B cell (primary cell): ENCODE measurements at regions not wholly inside any gene's neighbourhood (a gene's known extent, or its start where the extent isn't known, plus 50 kb on each side); places are given as distances from the start of the nearest gene placed in this dataset.
"Not testable (repeated sequence)": the region's sequence is repeated elsewhere in the genome, so short reads cannot be mapped to it uniquely, and the experiment has no call there.

ENCODE experiments used
- ATAC-seq: fragments of 200-7000 bp; cut with Tn5 transposase; one replicate; pipeline ENCODE4 v1.10.0; 2021; ENCODE audit warnings: low read depth, mild to moderate bottlenecking, moderate number of reproducible peaks, moderate library complexity
- CTCF ChIA-PET: fragments of 350-600 bp; sonication (Branson Sonifier 250); formaldehyde crosslinking; loops from one replicate; lab custom pipeline; 2021; ENCODE audit warnings: antibody characterized with exemption, inconsistent platforms; lab: Charles Lee
- POLR2A ChIA-PET: fragments of 350-600 bp; sonication (Branson Sonifier 250); formaldehyde crosslinking; loops from one replicate; lab custom pipeline; 2021; ENCODE audit warnings: antibody characterized with exemption; lab: Charles Lee
- DNase-seq: peaks from one replicate; pipeline ENCODE4 v3.0.0; 2013
- H2AFZ ChIP-seq: 2 replicates; pipeline ENCODE4 v1.6.1; 2012; ENCODE audit warnings: mild to moderate bottlenecking, low read depth, low read length; ENCODE audit not compliant: insufficient read depth, poor library complexity, severe bottlenecking
- H3K27ac ChIP-seq, 2 donors: 1 replicate in 1 of 2; 2 replicates in 1 of 2; pipeline ENCODE4 v1.5.1; 2012 to 2013; ENCODE audit warnings: low read length in 2 of 2, mild to moderate bottlenecking in 2 of 2, moderate library complexity in 1 of 2
- H3K27me3 ChIP-seq, 4 experiments: fragments of 200-600 bp in 1 of 4; sonication (generic) in 1 of 4; replicated peaks in 1 of 4; 1 replicate in 2 of 4; 2 replicates in 2 of 4; pipeline versions ENCODE4 v1.6.1 to v1.7.0; 2013 to 2016; ENCODE audit warnings: low read length in 3 of 4, mild to moderate bottlenecking in 2 of 4, mixed read lengths in 1 of 4, moderate library complexity in 1 of 4; ENCODE audit not compliant: insufficient read depth in 4 of 4, control insufficient read depth in 3 of 4; ENCODE audit errors: control extremely low read depth in 1 of 4
- H3K36me3 ChIP-seq, 2 experiments: replicated peaks in 1 of 2; 1 replicate in 1 of 2; 2 replicates in 1 of 2; pipeline versions ENCODE4 v1.6.1 to v1.7.1; 2013; ENCODE audit warnings: low read length in 1 of 2; ENCODE audit not compliant: insufficient read depth in 2 of 2, control insufficient read depth in 1 of 2; ENCODE audit errors: control extremely low read depth in 1 of 2, extremely low read depth in 1 of 2
- H3K4me1 ChIP-seq, 2 donors: fragments of 200-600 bp in 1 of 2; sonication (generic) in 1 of 2; 1 replicate in 1 of 2; 2 replicates in 1 of 2; pipeline versions ENCODE4 v1.5.1 to v1.6.1; 2013 to 2017; ENCODE audit warnings: low read length in 2 of 2; ENCODE audit not compliant: control insufficient read depth in 2 of 2, insufficient read depth in 2 of 2
- H3K4me2 ChIP-seq: replicated peaks from 2 replicates; pipeline ENCODE3; 2012; ENCODE audit warnings: mild to moderate bottlenecking, low read depth, low read length; ENCODE audit not compliant: poor library complexity, severe bottlenecking
- H3K4me3 ChIP-seq, 5 experiments: fragments of 200-600 bp in 1 of 5; sonication (generic) in 1 of 5; 1 replicate in 3 of 5; 2 replicates in 2 of 5; pipeline versions ENCODE4 v1.5.1 to v1.7.0; 2011 to 2016; ENCODE audit warnings: low read length in 4 of 5, mild to moderate bottlenecking in 4 of 5, low read depth in 2 of 5, control low read depth in 1 of 5, moderate library complexity in 1 of 5; ENCODE audit not compliant: insufficient read depth in 1 of 5; ENCODE audit errors: control extremely low read depth in 1 of 5, extremely low read depth in 1 of 5
- H3K79me2 ChIP-seq: fragments of 200-600 bp; sonication (generic); one replicate; pipeline ENCODE4 v1.6.0; 2016; ENCODE audit warnings: low read length; ENCODE audit not compliant: control insufficient read depth, insufficient read depth
- H3K9ac ChIP-seq: fragments of 200-600 bp; sonication (generic); 2 replicates; pipeline ENCODE4 v1.6.1; 2017; ENCODE audit warnings: mild to moderate bottlenecking, low read length, moderate library complexity
- H3K9me3 ChIP-seq, 3 donors: one replicate each; pipeline versions ENCODE4 v1.6.1 to v1.7.1; 2013; ENCODE audit warnings: low read length in 2 of 3; ENCODE audit not compliant: control insufficient read depth in 2 of 3, insufficient read depth in 1 of 3; ENCODE audit errors: control extremely low read depth in 1 of 3
- H4K20me1 ChIP-seq: 2 replicates; pipeline ENCODE4 v1.6.0; 2012; ENCODE audit warnings: mild to moderate bottlenecking, low read length; ENCODE audit not compliant: insufficient read depth, control insufficient read depth, poor library complexity, severe bottlenecking
- H3K27ac Mint-ChIP-seq: one replicate; pipeline ENCODE4 v1.8.0; 2021; ENCODE audit warnings: mixed read lengths
- H3K27me3 Mint-ChIP-seq: one replicate; pipeline ENCODE4 v1.8.0; 2021; ENCODE audit warnings: mixed read lengths
- H3K4me1 Mint-ChIP-seq: one replicate; pipeline ENCODE4 v1.8.0; 2021; ENCODE audit warnings: mixed read lengths
- H3K4me3 Mint-ChIP-seq: one replicate; pipeline ENCODE4 v1.8.0; 2021; ENCODE audit warnings: mixed read lengths
- H3K9me3 Mint-ChIP-seq: one replicate; pipeline ENCODE4 v1.8.0; 2022; ENCODE audit warnings: mixed read lengths; ENCODE audit not compliant: insufficient read depth
- CTCF ChIP-seq: fragments of 200-600 bp; IDR thresholded peaks from one replicate; pipeline ENCODE4 v1.8.0; 2022; ENCODE audit warnings: antibody characterized with exemption, mild to moderate bottlenecking
- EZH2 ChIP-seq: IDR thresholded peaks from 2 replicates; pipeline ENCODE4 v1.6.1; 2012; ENCODE audit warnings: borderline replicate concordance, low read depth, mild to moderate bottlenecking, moderate library complexity, low read length; ENCODE audit not compliant: insufficient read depth, poor library complexity, severe bottlenecking
- WGBS: methylation state at CpG from one replicate; pipeline ENCODE4 v1.1.5; 2013; ENCODE audit warnings: missing lambda C conversion rate; ENCODE audit not compliant: insufficient coverage; 5-methylcytosine and 5-hydroxymethylcytosine counted together
- intact Hi-C: fragments of 100-400 bp; cut with micrococcal nuclease; formaldehyde crosslinking; loops from one replicate; pipeline ENCODE4 v1.10.0; 2022

DNA sequence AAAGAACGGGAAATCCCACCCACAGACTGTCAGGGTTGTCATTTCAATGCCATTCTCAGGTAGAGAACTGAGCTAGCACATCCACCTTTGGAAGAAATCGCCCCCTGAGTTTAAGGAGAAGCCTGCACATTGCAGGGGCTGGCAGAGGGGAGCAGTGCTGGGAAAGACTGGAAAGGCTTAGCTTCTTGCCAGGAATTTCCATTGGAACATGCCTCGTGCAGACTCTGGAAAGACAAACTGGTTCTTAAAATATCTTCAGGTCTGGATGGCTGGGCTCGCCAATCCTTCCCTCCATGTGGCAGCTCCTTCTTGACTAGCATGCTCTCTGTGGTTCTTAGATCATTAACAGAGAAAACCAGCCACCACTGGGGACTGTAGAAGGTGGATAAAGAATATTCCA, 414.1 kb downstream of the TSHZ3 start:
- no peak overlapping the region for H3K27ac Mint-ChIP-seq
- intact Hi-C loops, result no loop called here
- H2AFZ ChIP-seq, result no peak overlapping the region
- no peaks in the 10 kb centered on the region for H3K27me3 Mint-ChIP-seq
- H4K20me1 ChIP-seq, result no peaks in the 10 kb centered on the region
- no peak overlapping the region for H3K4me3 ChIP-seq
- peaks cover 12% of the 10 kb centered on the region for H3K9me3 Mint-ChIP-seq
- no peaks in the 10 kb centered on the region for H3K36me3 ChIP-seq
- POLR2A ChIA-PET, result no interaction called here
- DNase-seq (no peak), ATAC-seq (no peak)
- 84% methylated on average over 2 of the region's 4 CpGs for WGBS
- no peaks in the 10 kb centered on the region for H3K4me1 Mint-ChIP-seq
- H3K9ac ChIP-seq, result no peak overlapping the region
- CTCF ChIA-PET, result no interaction called here
- no peaks in the 10 kb centered on the region for H3K4me1 ChIP-seq
- H3K27ac ChIP-seq, result no peak overlapping the region
- no peaks in the 10 kb centered on the region for H3K27me3 ChIP-seq
- no peaks in the 10 kb centered on the region for H3K79me2 ChIP-seq
- TF ChIP-seq EZH2 (no peak), CTCF (no peak)
- no peak overlapping the region for H3K4me3 Mint-ChIP-seq
- H3K4me2 ChIP-seq, result no peak overlapping the region
- peaks cover 0 to 15% (median 0%) of the 10 kb centered on the region in 3 donors for H3K9me3 ChIP-seq

DNA sequence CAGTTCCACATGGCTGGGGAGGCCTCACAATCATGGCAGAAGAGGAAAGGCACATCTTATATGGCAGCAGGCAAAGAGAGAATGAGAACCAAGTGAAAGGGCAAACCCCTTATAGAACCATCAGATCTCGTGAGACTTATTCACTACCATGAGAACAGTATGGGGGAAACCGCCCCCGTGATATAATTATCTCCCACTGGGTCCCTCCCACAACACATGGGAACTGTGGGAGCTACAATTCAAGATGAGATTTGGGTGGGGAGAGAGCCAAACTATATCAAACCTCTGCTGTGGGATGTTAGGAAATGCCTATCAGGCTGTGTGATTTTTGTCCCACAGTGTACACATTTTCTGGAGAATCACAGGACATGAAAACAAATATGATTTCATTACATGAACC, 415.8 kb downstream of the TSHZ3 start:
- intact Hi-C loops, H3K4me1 ChIP-seq, H3K4me2 ChIP-seq, H4K20me1 ChIP-seq, H3K27ac ChIP-seq, H3K9ac ChIP-seq, POLR2A ChIA-PET, H3K36me3 ChIP-seq, CTCF ChIA-PET, H3K9me3 Mint-ChIP-seq, ATAC-seq, H3K4me3 ChIP-seq, H3K4me3 Mint-ChIP-seq, H3K4me1 Mint-ChIP-seq, H3K27ac Mint-ChIP-seq, H3K27me3 Mint-ChIP-seq, DNase-seq, H3K27me3 ChIP-seq, H2AFZ ChIP-seq, H3K79me2 ChIP-seq: not testable (repeated sequence)
- WGBS, result no CpG with 5 or more reads among the region's 3 CpGs
- H3K9me3 ChIP-seq, result peaks cover 0 to 15% (median 6%) of the 10 kb centered on the region in 3 donors
